Astrocyte (in vitro differentiated cells and primary cell): ENCODE measurements at regions not wholly inside any gene's neighbourhood (a gene's known extent, or its start where the extent isn't known, plus 50 kb on each side); places are given as distances from the start of the nearest gene placed in this dataset.

ENCODE experiments used
- EZH2 ChIP-seq: IDR thresholded peaks from 2 replicates; pipeline ENCODE4 v1.6.1; 2012; ENCODE audit warnings: mild to moderate bottlenecking, low read length, inconsistent platforms; ENCODE audit not compliant: insufficient read depth
- TF ChIP-seq, protein P1 (sequence below): IDR thresholded peaks from 2 replicates; pipeline ENCODE4 v1.5.1; 2011; ENCODE audit warnings: low read depth, mild to moderate bottlenecking, inconsistent platforms, low read length, moderate library complexity; ENCODE audit not compliant: insufficient read depth

DNA sequence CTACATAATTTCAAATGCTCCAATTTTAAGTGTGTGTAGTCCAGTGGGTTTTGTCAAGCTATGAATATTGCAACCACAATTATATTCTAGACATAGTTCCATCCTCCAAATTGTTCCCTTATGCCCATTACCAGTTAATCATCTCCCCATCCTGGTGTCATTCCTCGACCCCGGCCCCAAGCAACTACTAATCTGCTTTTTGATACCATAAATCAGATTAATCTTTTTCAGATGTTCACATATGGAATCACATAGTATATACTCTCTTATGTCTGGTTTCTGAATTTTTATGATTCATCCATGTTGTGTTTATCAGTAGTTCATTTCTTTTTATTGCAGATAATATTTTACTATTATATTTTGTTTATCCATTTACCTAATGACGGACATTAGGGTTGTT lies 148.4 kb upstream of the RORB start:
- TF ChIP-seq, protein P1, sequence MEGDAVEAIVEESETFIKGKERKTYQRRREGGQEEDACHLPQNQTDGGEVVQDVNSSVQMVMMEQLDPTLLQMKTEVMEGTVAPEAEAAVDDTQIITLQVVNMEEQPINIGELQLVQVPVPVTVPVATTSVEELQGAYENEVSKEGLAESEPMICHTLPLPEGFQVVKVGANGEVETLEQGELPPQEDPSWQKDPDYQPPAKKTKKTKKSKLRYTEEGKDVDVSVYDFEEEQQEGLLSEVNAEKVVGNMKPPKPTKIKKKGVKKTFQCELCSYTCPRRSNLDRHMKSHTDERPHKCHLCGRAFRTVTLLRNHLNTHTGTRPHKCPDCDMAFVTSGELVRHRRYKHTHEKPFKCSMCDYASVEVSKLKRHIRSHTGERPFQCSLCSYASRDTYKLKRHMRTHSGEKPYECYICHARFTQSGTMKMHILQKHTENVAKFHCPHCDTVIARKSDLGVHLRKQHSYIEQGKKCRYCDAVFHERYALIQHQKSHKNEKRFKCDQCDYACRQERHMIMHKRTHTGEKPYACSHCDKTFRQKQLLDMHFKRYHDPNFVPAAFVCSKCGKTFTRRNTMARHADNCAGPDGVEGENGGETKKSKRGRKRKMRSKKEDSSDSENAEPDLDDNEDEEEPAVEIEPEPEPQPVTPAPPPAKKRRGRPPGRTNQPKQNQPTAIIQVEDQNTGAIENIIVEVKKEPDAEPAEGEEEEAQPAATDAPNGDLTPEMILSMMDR: no peak
- no peak for TF ChIP-seq EZH2
